ENCODE measurements at regions not wholly inside any gene's neighbourhood (a gene's known extent, or its start where the extent isn't known, plus 50 kb on each side); places are given as distances from the start of the nearest gene placed in this dataset.

DNA sequence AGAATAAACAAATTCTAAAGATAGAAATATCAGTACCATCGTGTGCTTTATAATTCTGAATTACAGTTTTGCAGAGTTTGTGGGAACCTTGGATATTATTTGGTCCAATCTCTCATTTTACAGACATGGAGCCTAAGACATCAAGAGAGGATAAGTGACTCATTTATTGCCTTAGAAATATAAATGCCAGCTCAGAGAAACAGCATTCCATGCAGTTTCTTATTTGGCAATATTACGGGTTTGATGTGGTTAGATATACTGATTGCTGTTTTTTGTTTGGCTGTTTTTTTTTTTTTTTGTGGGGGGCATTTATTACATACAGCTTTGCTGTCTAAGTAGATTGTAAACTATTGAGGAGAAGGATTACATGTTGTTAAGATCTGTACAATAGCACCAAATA lies 1241.1 kb upstream of the LRRTM1 start:
- Histone ChIP-seq H3K4me1 (no peaks in the 10 kb centered on the region), H3K9me3 (no peaks in the 10 kb centered on the region), H3K27me3 (no peaks in the 10 kb centered on the region), H3K36me3 (no peaks in the 10 kb centered on the region), H3K27ac (no peak overlapping the region), H3K4me3 (no peak overlapping the region)
- TF ChIP-seq POLR2A (IDR thresholded peaks at IDR 0.05) = no peak
- TF ChIP-seq, protein P1, sequence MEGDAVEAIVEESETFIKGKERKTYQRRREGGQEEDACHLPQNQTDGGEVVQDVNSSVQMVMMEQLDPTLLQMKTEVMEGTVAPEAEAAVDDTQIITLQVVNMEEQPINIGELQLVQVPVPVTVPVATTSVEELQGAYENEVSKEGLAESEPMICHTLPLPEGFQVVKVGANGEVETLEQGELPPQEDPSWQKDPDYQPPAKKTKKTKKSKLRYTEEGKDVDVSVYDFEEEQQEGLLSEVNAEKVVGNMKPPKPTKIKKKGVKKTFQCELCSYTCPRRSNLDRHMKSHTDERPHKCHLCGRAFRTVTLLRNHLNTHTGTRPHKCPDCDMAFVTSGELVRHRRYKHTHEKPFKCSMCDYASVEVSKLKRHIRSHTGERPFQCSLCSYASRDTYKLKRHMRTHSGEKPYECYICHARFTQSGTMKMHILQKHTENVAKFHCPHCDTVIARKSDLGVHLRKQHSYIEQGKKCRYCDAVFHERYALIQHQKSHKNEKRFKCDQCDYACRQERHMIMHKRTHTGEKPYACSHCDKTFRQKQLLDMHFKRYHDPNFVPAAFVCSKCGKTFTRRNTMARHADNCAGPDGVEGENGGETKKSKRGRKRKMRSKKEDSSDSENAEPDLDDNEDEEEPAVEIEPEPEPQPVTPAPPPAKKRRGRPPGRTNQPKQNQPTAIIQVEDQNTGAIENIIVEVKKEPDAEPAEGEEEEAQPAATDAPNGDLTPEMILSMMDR (IDR thresholded peaks at IDR 0.05) = no peak
- DNase-seq = no peak

DNA sequence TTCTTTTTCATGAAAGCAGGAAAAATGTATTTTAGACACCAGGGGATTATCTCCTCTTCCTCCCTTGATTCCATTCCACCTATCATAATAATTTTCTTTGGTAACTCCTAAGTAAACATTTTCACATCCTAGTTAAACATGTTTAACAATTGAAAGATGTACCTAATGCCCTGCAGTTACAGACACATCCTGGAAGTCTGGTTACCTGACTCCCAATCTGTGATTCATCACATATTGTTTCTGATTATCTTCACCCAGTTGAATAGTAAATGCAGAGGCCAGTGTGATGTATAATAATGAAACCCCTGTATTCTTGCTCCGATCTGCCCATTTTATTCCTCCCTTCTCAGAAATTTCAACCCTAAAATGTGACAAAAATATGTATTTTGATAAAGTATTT lies 1237.6 kb upstream of the LRRTM1 start:
- no peak for DNase-seq
- no peaks in the 10 kb centered on the region for H3K9me3 ChIP-seq
- H3K36me3 ChIP-seq = no peaks in the 10 kb centered on the region
- no peak overlapping the region for H3K27ac ChIP-seq
- H3K4me1 ChIP-seq = no peaks in the 10 kb centered on the region
- TF ChIP-seq, protein P1 (IDR thresholded peaks at IDR 0.05) = no peak
- no peak for TF ChIP-seq POLR2A (IDR thresholded peaks at IDR 0.05)
- H3K27me3 ChIP-seq = no peaks in the 10 kb centered on the region
- no peak overlapping the region for H3K4me3 ChIP-seq

DNA sequence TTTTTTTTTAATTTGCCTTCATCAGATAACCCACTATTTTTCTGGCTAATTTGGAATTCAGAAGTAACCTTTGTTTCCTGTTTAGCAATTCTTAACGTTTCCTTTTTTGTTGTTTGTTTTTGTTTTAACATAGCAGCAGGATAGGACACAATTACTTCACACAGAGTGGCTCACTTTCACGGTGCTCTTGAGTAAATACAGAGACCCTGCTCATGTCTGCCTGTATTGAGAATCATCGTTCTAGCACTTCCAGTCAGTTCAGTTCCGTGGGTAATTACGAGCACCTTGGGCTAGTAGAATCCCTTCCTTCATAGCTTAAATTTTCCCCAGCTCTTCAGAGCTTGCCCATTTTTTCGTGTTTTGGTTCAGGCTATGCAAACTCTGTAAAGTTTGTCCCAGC lies 1225.4 kb upstream of the LRRTM1 start:
- Histone ChIP-seq H3K4me3 (no peak overlapping the region), H3K36me3 (no peaks in the 10 kb centered on the region), H3K27ac (no peak overlapping the region), H3K9me3 (no peaks in the 10 kb centered on the region), H3K4me1 (no peaks in the 10 kb centered on the region), H3K27me3 (no peaks in the 10 kb centered on the region)
- TF ChIP-seq POLR2A (IDR thresholded peaks at IDR 0.05) = no peak
- TF ChIP-seq, protein P1 (IDR thresholded peaks at IDR 0.05) = no peak
- no peak for DNase-seq

DNA sequence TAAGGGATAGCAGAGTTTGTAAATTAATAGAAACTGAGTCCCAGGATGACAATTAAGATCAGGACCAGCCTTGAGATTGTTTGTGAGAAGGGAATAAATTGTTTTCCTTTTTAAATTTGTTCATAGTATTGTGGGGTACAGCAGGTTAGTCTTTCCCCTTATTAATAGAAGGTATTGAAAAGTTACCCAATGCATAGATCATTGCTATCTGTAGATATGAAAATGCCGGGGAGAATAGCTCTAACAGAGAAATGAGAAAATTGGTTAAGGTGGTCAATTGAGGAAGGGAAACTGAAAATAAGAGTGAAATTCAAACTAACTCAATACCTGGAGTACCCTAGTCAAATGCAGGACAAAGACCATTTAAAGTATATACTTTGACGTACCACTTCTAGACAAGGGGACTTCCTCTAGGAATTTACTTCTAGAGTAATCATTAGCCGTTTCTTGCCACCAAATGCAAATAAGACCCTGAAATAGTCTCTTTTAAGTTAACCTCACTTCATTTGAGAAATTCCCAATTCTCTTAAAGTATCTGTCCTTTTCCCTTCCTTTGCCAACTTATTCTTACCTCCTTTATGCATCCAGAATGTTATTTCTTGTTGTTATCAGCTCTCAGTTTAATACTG lies 1224.4 kb upstream of the LRRTM1 start:
- H3K4me1 ChIP-seq = no peaks in the 10 kb centered on the region
- H3K9me3 ChIP-seq = no peaks in the 10 kb centered on the region
- TF ChIP-seq POLR2A (IDR thresholded peaks at IDR 0.05) = no peak
- TF ChIP-seq, protein P1 (IDR thresholded peaks at IDR 0.05) = no peak
- H3K27me3 ChIP-seq = no peaks in the 10 kb centered on the region
- H3K36me3 ChIP-seq = no peaks in the 10 kb centered on the region
- no peak overlapping the region for H3K4me3 ChIP-seq
- no peak overlapping the region for H3K27ac ChIP-seq
- no peak for DNase-seq

DNA sequence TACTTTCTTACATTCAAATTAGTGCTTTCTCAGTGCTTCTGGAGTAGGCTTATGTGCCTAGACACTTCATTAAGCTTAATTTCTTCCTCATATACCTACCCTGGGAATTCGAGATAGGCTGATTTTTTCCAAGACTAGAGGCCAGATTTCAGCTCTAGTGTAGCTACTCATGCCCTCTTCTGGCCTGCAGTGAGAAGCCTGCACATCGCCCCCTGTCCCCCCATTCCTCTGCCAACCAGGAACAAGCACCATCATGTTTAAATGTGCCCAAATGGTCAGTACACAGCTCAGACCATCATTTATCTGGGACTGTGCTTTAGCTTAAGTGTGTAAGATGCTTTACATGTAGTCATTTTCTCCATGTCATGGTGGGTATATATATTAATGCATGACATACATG lies 1218.8 kb upstream of the LRRTM1 start:
- no peak for DNase-seq
- Histone ChIP-seq H3K27me3 (no peaks in the 10 kb centered on the region), H3K27ac (no peak overlapping the region), H3K36me3 (no peaks in the 10 kb centered on the region), H3K4me3 (no peak overlapping the region), H3K9me3 (no peaks in the 10 kb centered on the region), H3K4me1 (no peaks in the 10 kb centered on the region)
- TF ChIP-seq, protein P1 (IDR thresholded peaks at IDR 0.05) = no peak
- no peak for TF ChIP-seq POLR2A (IDR thresholded peaks at IDR 0.05)

DNA sequence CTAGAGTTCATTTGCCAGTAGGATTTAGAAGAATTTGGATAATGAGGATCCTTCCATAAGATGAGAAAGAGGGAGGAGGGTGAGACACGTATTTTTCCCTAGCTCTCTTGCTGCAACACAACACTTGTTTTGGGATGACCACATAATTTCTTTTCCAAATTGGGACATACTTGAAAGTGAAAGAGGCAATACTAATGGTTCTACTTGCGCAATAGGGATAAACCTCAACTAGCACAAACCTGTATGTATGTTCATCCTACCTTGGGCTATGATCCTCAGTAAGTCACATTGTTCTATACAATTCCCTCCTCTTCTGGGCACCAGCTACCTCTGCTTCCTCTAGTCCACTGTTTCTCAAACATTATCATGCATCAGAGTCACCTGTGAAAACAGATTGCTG lies 1208.8 kb upstream of the LRRTM1 start:
- no peaks in the 10 kb centered on the region for H3K9me3 ChIP-seq

More for the DNA sequence above, 1208.8 kb upstream of the LRRTM1 start:
- DNase-seq = no peak
- no peaks in the 10 kb centered on the region for H3K36me3 ChIP-seq
- H3K4me1 ChIP-seq = no peaks in the 10 kb centered on the region
- no peak overlapping the region for H3K27ac ChIP-seq
- no peak overlapping the region for H3K4me3 ChIP-seq
- no peaks in the 10 kb centered on the region for H3K27me3 ChIP-seq
- TF ChIP-seq, protein P1 (IDR thresholded peaks at IDR 0.05) = no peak
- no peak for TF ChIP-seq POLR2A (IDR thresholded peaks at IDR 0.05)
